ENCODE measurements at regions not wholly inside any gene's neighbourhood (a gene's known extent, or its start where the extent isn't known, plus 50 kb on each side); places are given as distances from the start of the nearest gene placed in this dataset.
"Not testable (repeated sequence)": the region's sequence is repeated elsewhere in the genome, so short reads cannot be mapped to it uniquely, and the experiment has no call there.

DNA sequence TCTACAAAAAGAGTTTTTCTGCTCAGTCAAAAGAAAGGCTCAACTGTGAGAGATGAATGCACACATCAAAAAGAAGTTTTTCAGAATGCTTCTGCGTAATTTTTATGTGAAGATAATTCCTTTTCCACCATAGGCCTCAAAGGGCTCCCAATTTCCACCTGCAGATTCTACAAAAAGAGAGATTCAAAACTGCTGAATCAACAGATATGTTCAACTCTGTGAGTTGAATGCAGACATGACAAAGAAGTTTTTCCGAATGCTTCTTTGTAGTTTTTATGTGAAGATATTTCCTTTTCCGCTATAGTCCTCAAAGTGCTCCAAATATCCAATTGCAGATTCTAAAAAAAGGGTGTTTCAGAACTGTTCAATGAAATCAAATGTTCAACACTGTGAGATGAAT, 300.8 kb upstream of the DEFB115 start:
- TF ChIP-seq, protein P1, sequence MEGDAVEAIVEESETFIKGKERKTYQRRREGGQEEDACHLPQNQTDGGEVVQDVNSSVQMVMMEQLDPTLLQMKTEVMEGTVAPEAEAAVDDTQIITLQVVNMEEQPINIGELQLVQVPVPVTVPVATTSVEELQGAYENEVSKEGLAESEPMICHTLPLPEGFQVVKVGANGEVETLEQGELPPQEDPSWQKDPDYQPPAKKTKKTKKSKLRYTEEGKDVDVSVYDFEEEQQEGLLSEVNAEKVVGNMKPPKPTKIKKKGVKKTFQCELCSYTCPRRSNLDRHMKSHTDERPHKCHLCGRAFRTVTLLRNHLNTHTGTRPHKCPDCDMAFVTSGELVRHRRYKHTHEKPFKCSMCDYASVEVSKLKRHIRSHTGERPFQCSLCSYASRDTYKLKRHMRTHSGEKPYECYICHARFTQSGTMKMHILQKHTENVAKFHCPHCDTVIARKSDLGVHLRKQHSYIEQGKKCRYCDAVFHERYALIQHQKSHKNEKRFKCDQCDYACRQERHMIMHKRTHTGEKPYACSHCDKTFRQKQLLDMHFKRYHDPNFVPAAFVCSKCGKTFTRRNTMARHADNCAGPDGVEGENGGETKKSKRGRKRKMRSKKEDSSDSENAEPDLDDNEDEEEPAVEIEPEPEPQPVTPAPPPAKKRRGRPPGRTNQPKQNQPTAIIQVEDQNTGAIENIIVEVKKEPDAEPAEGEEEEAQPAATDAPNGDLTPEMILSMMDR (optimal IDR thresholded peaks at IDR 0.05 in 1 of 3, IDR thresholded peaks at IDR 0.05 in 1 of 3, conservative IDR thresholded peaks at IDR 0.05 in 1 of 3; ENCODE audit: extremely low read depth in 1 of 3, insufficient read depth in 2 of 3, low read length in 3 of 3), result not testable (repeated sequence)
- TF ChIP-seq EZH2 (IDR thresholded peaks at IDR 0.05; ENCODE audit: low read length), result not testable (repeated sequence)

All from keratinocyte (primary cell).